PC-3 (cell line): ENCODE measurements at regions not wholly inside any gene's neighbourhood (a gene's known extent, or its start where the extent isn't known, plus 50 kb on each side); places are given as distances from the start of the nearest gene placed in this dataset.

Source experiments
- EZH2 ChIP-seq: fragments of 300-600 bp; sonication (generic); IDR thresholded peaks from one replicate; pipeline ENCODE4 v1.6.1; 2017; ENCODE audit warnings: antibody characterized with exemption, mild to moderate bottlenecking, low read length; ENCODE audit not compliant: unreplicated experiment
- TF ChIP-seq, protein P1 (sequence below): fragments of 300-600 bp; sonication (generic); conservative IDR thresholded peaks from 2 replicates; pipeline ENCODE4 v1.5.1; 2017; ENCODE audit warnings: antibody characterized with exemption, low read depth, mild to moderate bottlenecking, low read length

DNA sequence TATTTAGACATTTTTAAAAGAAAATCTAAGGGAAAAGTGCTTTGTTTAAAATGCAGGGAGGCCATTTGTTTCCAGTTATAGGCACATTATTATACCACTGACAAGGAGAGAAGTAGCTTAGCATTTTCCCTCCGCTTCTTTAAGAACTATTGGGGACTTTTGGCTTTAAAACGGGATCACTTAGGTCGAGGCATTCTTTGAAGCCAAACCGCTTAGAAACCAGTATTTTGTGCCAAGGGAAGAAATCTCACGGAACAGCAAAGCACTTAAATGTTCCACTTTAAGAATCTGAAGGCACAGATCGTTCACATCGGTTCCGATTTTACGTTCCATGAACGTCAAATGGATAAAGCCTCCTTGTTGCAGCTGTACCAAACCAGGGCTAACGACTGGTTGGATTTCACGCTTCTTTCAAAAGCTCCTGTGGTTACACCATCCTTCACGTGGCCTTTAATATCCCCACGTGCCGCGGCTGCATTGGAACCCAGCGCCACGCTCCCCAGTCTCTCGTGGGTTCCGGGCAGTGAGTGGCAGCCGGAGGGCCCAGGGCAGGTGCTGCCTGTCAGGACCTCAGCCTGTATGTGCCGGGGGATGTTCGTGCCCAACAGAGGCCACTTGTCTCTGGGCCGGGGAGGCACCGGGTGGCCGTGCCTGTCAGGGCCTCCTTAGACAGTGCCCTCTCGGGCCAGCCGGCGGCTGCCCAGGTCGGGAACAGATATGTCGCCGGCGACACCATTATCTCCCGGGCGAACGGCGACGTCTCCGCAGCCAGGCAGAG, 195.4 kb downstream of the KIF26A start:
- TF ChIP-seq, protein P1, sequence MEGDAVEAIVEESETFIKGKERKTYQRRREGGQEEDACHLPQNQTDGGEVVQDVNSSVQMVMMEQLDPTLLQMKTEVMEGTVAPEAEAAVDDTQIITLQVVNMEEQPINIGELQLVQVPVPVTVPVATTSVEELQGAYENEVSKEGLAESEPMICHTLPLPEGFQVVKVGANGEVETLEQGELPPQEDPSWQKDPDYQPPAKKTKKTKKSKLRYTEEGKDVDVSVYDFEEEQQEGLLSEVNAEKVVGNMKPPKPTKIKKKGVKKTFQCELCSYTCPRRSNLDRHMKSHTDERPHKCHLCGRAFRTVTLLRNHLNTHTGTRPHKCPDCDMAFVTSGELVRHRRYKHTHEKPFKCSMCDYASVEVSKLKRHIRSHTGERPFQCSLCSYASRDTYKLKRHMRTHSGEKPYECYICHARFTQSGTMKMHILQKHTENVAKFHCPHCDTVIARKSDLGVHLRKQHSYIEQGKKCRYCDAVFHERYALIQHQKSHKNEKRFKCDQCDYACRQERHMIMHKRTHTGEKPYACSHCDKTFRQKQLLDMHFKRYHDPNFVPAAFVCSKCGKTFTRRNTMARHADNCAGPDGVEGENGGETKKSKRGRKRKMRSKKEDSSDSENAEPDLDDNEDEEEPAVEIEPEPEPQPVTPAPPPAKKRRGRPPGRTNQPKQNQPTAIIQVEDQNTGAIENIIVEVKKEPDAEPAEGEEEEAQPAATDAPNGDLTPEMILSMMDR: no peak
- no peak for TF ChIP-seq EZH2
